ENCODE measurements at regions not wholly inside any gene's neighbourhood (a gene's known extent, or its start where the extent isn't known, plus 50 kb on each side); places are given as distances from the start of the nearest gene placed in this dataset.
"Not testable (repeated sequence)": the region's sequence is repeated elsewhere in the genome, so short reads cannot be mapped to it uniquely, and the experiment has no call there.

DNA sequence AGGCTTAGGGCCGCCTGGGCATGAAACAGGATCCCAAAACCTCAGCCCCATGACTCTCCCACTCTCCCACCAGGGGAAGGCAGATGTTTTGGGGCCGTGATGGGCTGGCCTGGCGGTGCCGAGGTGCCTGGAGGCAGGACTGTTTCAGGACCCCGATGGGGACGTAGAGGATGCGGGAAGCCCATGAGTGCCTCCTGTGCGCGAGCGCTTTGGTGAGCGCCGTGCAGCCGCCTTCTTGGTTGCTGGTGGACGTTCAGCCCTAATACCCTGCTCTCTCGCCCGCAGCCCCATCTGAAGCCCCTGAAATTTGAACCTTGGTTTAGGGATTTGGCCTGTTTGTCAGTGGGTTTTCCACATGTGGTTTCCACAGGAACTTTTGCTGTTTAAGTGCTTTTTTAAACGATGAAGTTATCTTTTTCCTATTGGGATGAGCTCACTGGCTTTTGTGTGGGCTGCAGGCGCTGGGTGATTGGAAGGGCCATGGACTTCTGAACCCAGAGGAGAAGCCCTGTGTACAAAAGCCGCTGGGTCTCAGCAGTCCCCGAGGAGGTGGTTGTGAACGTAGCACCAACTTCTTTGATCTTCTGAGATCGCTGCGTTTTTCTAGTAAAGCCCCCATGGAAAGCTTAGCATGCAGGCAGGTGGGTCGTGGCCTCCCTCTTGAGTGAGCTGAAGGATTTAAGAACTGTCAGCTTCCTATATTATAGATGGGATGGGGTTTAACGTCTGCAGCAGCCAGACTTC lies 145.7 kb downstream of the NPIPB11 start:
- DNase-seq (ENCODE audit: low read depth in 2 of 2) = not testable (repeated sequence)

GRCh38 chr16:29259635-29260457 lies 146.7 kb downstream of the NPIPB11 start:
- DNase-seq (ENCODE audit: low read depth in 2 of 2) = not testable (repeated sequence)

DNA sequence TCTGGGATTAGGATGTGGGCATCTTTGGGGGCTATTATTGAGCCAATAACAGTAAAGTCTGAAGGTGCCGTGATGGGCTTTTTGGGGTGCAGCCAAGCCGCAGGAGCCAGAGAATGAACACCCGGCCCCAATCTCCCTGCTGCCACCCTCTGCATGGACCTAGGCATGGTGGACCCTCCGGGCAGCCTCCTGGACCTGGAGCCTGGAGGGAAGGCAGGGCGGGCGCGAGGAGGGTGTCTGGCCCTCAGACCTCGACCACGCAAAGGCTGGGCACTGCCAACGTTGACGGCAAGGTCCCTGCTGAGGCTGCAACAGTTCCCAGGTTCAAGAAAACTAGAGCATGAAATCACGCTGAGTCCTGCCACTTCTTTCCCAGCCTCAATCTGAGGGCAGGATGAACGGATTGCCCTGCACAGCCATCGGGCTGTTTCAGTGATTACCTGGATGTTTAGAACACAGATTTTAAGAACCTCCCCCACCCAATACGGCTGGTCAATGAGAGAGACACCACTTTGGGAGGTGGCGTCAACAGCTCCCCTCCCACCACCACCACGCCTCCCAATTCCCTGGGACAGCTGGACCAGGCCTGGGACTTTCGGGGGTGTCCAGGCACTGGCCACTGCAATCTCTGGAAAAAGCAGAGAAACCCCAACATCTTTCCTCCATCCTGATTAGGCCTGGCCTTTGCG lies 147.4 kb downstream of the NPIPB11 start:
- DNase-seq (ENCODE audit: low read depth in 2 of 2) = not testable (repeated sequence)

- peak in 1 of 2 donors; percentile 41 for DNase-seq (ENCODE audit: low read depth in 2 of 2)
These were observed 148.8 kb downstream of the NPIPB11 start for GRCh38 chr16:29257419-29258336.

DNA sequence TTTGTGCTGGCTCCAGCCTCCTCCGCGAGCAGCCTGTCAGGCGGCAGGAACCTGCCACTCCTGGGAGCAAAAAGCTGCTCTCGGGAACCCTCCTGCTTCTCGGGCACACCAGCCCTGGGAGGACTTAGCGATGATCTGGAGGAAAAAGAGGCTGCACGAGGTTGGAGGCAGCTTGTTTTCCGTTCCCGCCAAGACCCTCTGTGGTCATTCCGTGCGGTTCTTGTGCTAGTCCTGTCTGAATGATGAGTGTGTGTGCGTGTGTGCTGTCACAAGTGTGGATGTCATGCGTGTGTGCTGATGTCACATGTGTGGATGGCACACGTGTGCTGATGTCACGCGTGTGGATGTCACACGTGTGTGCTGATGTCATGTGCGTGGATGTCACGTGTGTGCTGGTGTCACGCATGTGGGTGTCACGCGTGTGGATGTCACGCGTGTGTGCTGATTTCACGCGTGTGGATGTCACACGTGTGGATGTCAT lies 150.0 kb downstream of the NPIPB11 start:
- DNase-seq (ENCODE audit: low read depth in 2 of 2) = no peak

DNA sequence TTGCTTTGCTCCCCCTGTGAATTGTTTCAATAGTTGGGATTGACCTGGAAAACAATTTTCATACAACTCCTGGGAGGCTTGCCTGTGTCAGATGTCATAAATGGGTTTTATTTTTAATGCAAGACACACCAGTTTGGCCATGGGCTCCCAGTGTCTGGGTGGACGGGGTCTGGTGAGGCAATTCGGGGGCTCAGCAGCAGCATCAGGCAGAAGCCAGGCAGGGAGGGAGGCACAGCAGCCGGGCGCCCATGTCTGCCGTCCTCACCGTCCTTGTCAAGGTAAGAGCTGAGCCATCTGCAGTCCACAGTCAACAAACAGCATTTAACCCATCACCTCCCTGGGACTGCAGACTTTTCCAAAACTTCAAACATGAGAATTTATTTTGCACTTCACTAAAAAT lies 150.6 kb downstream of the NPIPB11 start:
- DNase-seq (ENCODE audit: low read depth in 2 of 2) = not testable (repeated sequence)

- not testable (repeated sequence) for DNase-seq (ENCODE audit: low read depth in 2 of 2)
These were observed 151.1 kb downstream of the NPIPB11 start for GRCh38 chr16:29255496-29255796.

DNA sequence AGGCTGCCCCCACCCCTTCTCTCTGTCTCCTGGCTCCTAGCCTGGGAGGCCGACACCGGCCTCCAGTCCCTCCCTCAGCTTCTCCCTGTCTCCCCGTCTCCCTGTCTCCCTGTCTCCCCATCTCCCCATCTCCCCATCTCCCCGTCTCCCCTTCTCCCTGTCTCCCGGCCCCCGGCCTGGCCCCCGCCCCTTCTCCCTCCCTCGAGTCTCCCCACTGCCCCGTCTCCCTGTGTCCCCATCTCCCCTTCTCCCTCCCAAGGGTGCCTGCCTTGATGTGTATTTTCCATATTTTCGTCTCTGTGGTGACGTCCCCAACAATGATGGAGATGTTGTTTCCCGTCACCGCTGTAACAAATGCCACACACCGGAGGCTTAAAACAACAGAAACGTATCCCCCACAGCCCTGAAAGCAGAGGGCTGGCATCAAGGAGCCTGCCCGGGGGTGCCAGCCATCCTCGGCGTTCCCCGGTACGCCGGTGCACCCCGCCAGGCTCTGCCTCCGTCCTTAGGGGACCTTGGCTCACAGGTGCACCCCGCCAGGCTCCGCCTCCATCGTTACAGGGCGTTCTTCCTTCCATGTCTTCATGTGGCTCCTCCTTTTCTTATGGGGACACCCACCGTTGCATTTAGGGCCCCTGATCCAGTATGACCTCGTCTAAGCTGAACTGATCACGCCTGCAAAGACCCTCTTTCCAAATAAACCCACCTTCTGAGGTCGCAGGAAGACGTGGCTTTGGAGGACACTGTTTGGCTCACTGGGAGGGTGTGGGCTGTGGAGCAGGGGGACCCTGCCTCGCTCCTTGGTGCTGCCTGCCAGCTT lies 151.6 kb downstream of the NPIPB11 start:
- DNase-seq (ENCODE audit: low read depth in 2 of 2) = no peak

- DNase-seq (ENCODE audit: low read depth in 2 of 2) = not testable (repeated sequence)
These were observed 152.6 kb downstream of the NPIPB11 start for GRCh38 chr16:29253716-29254590.

DNA sequence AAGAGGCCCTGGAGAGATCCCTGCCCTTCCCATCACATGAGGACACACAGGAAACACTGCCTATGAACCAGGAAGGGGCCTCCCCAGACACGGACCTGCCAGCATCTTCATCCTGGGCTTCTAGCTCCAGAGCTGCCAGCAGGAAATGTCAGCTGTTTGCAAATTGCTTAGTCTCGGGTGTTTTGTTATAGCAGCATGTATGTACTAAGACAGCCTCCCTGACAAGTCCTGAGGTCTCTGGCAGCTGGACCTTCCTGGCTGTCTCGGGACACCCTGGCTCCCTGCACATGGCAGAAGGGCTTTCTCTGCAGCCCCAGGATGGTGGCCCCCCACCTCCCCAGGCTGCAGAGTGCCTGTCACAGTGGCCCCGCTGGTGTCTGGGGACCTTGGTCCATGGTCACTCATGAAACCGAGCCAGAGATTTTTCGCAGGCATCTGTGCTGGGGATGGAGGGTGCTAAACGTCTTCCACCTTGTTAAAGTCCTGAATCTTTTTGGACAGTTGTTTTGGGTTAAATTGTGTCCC lies 153.4 kb downstream of the NPIPB11 start:
- not testable (repeated sequence) for DNase-seq (ENCODE audit: low read depth in 2 of 2)

- DNase-seq (ENCODE audit: low read depth in 2 of 2) = not testable (repeated sequence)
These were observed 154.2 kb downstream of the NPIPB11 start for GRCh38 chr16:29252311-29252710.

DNA sequence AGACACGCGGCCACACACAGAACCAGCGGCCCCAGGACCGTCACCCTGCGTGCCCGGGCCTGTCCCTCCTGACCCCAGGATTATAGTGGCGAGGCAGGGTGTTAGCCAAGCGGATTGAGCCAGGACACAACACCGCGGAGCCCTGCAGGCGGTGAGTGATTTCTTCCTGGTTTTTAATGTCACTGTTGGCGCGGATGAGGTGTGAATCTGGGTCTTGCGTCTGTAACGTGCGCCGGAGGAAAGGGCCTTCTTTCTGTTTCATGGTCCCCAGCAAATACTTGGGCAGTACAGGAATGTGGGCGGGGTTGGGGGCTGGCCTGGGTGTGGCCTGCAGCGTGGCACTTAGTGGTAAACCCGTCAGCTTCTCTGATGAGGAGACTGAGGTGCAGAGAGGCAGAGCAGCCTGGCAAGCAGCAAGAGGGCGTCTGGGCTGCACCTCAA lies 154.9 kb downstream of the NPIPB11 start:
- peak; percentile 57 to 69 for DNase-seq (ENCODE audit: low read depth in 2 of 2)

DNA sequence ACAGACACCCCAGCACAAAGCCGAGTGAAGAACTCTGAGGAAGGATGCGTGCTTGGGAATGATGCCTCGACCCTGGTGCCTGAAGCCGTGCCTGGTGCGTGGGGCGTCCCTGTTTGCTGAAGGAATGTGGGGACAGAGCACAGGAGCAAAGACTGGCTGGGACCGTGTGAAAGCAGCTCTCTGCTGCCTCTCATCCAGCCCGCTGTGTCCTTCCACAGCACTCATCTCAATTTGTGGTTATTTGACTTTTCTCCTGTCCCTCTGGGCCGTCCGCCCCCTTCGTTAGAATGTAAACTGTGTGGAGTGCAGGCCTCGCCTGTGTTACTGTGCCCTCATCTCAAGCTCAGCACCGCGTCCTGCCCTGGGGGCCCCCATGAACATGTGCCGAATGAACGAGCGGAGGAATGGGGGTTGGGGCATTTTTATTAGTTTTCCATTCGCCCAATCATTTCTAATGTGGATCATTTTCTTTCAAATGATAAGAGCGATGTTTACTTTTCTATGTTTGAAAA lies 155.5 kb downstream of the NPIPB11 start:
- not testable (repeated sequence) for DNase-seq (ENCODE audit: low read depth in 2 of 2)

DNA sequence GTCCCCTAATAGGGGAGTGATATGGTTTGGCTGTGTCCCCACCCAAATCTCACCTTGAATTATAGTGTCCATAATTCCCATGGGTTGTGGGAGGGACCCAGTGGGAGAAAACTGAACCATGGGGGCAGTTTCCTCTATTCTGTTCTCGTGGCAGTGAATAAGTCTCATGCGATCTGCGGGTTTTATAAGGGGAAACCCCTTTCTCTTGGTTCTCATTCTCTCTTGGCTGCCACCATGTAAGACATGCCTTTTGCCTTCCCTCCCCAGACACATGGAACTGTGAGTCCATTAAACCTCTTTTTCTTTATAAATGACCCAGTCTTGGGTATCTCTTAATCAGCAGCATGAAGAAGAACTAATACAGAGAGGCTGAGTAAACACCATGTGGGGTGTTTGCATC lies 156.0 kb downstream of the NPIPB11 start:
- DNase-seq (ENCODE audit: low read depth in 2 of 2) = not testable (repeated sequence)

DNA sequence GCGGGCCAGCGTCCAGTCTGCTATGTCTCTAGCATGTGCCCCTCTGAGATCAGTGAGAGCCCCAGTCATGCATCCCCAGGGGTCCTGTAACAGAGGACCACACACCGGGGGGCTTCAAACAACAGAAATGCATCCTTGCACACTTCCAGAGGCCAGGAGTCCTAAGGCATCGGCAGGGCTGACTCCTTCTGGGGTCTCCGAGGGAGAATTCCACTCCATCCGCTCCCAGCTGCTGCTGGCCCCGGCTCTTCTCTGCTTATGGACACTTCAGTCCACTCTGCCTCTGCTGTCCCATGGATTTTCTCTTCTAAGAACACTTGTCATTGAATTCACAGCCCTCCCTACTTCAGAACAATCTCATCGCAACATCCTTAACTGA lies 157.6 kb downstream of the NPIPB11 start:
- not testable (repeated sequence) for DNase-seq (ENCODE audit: low read depth in 2 of 2)

DNA sequence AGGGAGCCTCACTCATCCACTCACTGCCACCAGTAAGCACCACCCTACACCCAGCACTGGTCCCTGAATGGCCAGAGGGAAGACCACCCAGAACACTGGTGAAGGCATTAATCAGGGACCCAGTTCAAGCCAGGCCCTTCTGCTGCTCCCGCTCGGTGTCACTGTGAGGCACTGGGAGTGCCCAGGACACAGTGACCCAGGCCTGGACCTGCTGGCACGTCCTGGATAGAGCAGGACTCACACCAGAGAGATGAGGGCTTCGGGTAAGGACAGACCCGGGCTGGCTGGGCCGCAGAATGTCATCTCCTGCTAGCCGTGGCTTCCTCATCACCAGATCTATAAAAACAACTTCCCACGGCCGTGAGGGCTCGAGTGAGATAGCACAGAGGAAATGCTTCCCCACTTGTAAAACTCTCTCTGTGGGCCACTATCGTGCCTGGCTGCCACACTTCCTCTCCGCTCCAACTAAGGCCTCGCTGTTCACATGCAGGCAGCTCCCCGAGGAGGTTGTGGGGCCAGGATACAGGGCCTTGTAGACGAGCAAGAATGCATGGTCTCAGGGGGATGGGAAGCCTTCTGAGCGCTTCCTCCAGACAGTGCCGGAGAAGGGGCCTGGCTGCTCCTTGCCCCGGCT lies 158.1 kb downstream of the NPIPB11 start:
- DNase-seq (ENCODE audit: low read depth in 2 of 2) = not testable (repeated sequence)

- DNase-seq (ENCODE audit: low read depth in 2 of 2) = not testable (repeated sequence)
These were observed 160.4 kb downstream of the NPIPB11 start for GRCh38 chr16:29246091-29246490.

DNA sequence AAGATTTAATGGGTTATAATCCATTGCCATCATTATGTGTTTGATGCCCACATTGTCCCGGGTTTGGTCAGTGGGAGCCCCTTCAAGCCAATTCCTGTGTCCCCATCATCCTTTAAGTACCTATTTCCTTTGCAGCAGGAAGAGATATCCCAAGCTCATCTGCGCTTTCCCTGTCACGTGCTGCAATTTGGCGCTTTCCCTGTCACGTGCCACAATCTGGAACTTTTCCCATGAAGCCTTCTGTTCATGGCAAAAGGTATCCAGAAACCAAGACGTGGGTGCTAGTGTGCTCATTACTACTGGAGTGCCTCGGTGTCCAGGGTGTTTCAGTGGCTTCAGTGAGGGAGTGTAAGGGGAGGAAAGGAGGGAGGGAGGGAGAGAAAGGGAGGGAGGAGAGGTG lies 168.5 kb downstream of the NPIPB11 start:
- DNase-seq (ENCODE audit: low read depth in 2 of 2) = no peak
